Transverse colon (tissue), 4 donors: ENCODE measurements at regions not wholly inside any gene's neighbourhood (a gene's known extent, or its start where the extent isn't known, plus 50 kb on each side); places are given as distances from the start of the nearest gene placed in this dataset.

Experiments
- DNase-seq: peaks from one replicate; pipeline ENCODE4 v3.0.0-alpha.2; 2019
- H3K27ac ChIP-seq, 4 donors: fragments of 200-600 bp; sonication (generic); 2 replicates each; pipeline ENCODE4 v1.5.1; 2016 to 2018; ENCODE audit warnings: inconsistent platforms in 4 of 4
- H3K27me3 ChIP-seq: fragments of 200-600 bp; sonication (generic); 2 replicates; pipeline ENCODE4 v1.5.1; 2017; ENCODE audit warnings: inconsistent platforms
- H3K36me3 ChIP-seq, 4 donors: fragments of 200-600 bp; sonication (generic); 2 replicates each; pipeline ENCODE4 v1.5.1; 2017 to 2019; ENCODE audit warnings: inconsistent platforms in 4 of 4
- H3K4me1 ChIP-seq, 4 donors: fragments of 200-600 bp; sonication (generic); 2 replicates each; pipeline ENCODE4 v1.5.1; 2017 to 2020; ENCODE audit warnings: inconsistent platforms in 4 of 4
- H3K4me3 ChIP-seq, 4 donors: fragments of 200-600 bp; sonication (generic); 1 replicate in 1 of 4; 2 replicates in 3 of 4; pipeline versions ENCODE4 v1.5.1 to v1.6.1; 2017 to 2019; ENCODE audit warnings: inconsistent platforms in 4 of 4
- H3K9me3 ChIP-seq, 2 donors: fragments of 200-600 bp; sonication (generic); 2 replicates each; pipeline ENCODE4 v1.5.1; 2017 to 2019; ENCODE audit warnings: inconsistent platforms in 2 of 2
- EP300 ChIP-seq: sonication (generic); formaldehyde crosslinking; IDR thresholded peaks from one replicate; pipeline ENCODE4 v1.6.1; 2017; ENCODE audit warnings: antibody characterized with exemption, low read depth
- POLR2A ChIP-seq: fragments of 450-650 bp; IDR thresholded peaks from one replicate; pipeline ENCODE4 v1.6.1; 2016; ENCODE audit warnings: antibody characterized with exemption, mild to moderate bottlenecking, moderate library complexity
- POLR2AphosphoS5 ChIP-seq, 3 donors: sonication (generic); formaldehyde crosslinking; IDR thresholded peaks; one replicate each; pipeline ENCODE4 v1.6.1; 2016; ENCODE audit warnings: antibody characterized with exemption in 3 of 3
- WGBS, 2 donors: methylation state at CpG; one replicate each; pipeline ENCODE4 v1.1.5; 2018; ENCODE audit warnings: low coverage in 1 of 2; 5-methylcytosine and 5-hydroxymethylcytosine counted together
- in situ Hi-C, 4 donors: fragments of 200-750 bp; cut with MboI; loops; one replicate each; pipeline versions ENCODE4 v1.15.0 to v1.15.1; 2017; ENCODE audit warnings: low sequenced_read_pairs in 3 of 4, low pct_ligation_motif_present in 1 of 4, low pct_unique_long_range_greater_than_20kb in 1 of 4
- intact Hi-C: fragments of 100-400 bp; cut with DNase I; formaldehyde crosslinking; loops from one replicate; pipeline ENCODE4 v1.15.1; 2023; ENCODE audit warnings: low total_unique reads
- TF ChIP-seq, protein P1 (sequence below), 5 experiments: fragments of 200-600 bp in 3 of 5; fragments of 450-650 bp in 2 of 5; sonication (generic) in 3 of 5; IDR thresholded peaks; 1 replicate in 2 of 5; 2 replicates in 3 of 5; pipeline ENCODE4 v1.5.1; 2016 to 2017; ENCODE audit warnings: antibody characterized with exemption in 5 of 5, inconsistent platforms in 3 of 5, mild to moderate bottlenecking in 2 of 5, moderate library complexity in 1 of 5

DNA sequence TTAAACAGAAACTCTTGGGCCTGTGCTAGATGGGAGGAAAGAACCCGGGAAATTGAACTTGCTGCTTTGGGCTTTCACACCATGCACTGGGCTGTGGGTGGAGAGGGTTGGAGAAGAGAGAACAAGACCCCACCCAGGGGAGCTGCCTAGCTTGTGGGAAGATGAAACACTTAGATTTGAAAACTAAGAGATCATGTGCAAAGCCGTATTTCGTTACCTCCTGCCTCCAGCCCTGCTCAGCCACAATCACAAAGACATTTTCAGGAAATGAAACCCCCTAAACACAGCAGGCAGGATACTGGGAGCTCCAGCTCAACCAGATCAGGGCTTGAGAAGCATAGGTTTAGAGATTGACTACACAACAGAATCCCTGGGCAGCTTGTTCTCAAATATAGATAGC is 183.0 kb upstream of the C2CD4B start:
- 60 to 72% methylated on average over 1 to 3 of the region's 3 CpGs for WGBS, 2 donors
- H3K36me3 ChIP-seq, result no peaks in the 10 kb centered on the region
- no peak overlapping the region for H3K4me3 ChIP-seq
- H3K27me3 ChIP-seq, result no peaks in the 10 kb centered on the region
- TF ChIP-seq, protein P1, sequence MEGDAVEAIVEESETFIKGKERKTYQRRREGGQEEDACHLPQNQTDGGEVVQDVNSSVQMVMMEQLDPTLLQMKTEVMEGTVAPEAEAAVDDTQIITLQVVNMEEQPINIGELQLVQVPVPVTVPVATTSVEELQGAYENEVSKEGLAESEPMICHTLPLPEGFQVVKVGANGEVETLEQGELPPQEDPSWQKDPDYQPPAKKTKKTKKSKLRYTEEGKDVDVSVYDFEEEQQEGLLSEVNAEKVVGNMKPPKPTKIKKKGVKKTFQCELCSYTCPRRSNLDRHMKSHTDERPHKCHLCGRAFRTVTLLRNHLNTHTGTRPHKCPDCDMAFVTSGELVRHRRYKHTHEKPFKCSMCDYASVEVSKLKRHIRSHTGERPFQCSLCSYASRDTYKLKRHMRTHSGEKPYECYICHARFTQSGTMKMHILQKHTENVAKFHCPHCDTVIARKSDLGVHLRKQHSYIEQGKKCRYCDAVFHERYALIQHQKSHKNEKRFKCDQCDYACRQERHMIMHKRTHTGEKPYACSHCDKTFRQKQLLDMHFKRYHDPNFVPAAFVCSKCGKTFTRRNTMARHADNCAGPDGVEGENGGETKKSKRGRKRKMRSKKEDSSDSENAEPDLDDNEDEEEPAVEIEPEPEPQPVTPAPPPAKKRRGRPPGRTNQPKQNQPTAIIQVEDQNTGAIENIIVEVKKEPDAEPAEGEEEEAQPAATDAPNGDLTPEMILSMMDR (IDR thresholded peaks at IDR 0.05), result no peak
- intact Hi-C loops (no loop called here), in situ Hi-C loops (no loop called here)
- peak overlapping the region; percentile 51 to 71 (median 58) for H3K27ac ChIP-seq
- H3K9me3 ChIP-seq, result no peaks in the 10 kb centered on the region
- no peak for DNase-seq
- peaks cover 4 to 26% (median 13%) of the 10 kb centered on the region in 4 donors for H3K4me1 ChIP-seq

DNA sequence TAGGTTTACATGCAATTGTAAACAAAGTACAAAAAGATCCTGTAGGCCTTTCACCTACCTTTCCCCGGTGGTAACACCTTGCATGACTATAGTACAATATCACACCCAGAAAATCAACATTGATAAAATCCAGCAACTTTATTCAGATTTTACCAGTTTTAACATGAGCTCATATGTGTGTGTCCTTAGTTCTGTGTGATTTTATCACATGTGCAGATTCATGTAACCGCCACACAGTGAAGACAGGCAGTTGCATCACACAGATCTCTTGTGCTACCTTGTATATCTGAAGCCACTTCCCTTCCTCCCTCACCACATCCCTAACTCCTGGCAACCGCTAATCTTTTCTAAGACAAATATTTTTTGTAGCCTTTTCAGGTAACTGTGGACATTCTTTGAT is 183.5 kb upstream of the C2CD4B start:
- in situ Hi-C loops (no loop called here), intact Hi-C loops (no loop called here)
- no peaks in the 10 kb centered on the region for H3K27me3 ChIP-seq
- peaks cover 2 to 25% (median 12%) of the 10 kb centered on the region in 4 donors for H3K4me1 ChIP-seq
- WGBS, 2 donors, result 51 to 75% methylated on average over 3 of the region's 3 CpGs
- no peak overlapping the region for H3K4me3 ChIP-seq
- no peak for DNase-seq
- H3K27ac ChIP-seq, result peak overlapping the region; percentile 51 to 71 (median 58)
- H3K9me3 ChIP-seq, result no peaks in the 10 kb centered on the region
- TF ChIP-seq POLR2A, result no peak
- TF ChIP-seq, protein P1 (IDR thresholded peaks at IDR 0.05), result peak in 1 of 5 experiments; percentile 18
- no peaks in the 10 kb centered on the region for H3K36me3 ChIP-seq

DNA sequence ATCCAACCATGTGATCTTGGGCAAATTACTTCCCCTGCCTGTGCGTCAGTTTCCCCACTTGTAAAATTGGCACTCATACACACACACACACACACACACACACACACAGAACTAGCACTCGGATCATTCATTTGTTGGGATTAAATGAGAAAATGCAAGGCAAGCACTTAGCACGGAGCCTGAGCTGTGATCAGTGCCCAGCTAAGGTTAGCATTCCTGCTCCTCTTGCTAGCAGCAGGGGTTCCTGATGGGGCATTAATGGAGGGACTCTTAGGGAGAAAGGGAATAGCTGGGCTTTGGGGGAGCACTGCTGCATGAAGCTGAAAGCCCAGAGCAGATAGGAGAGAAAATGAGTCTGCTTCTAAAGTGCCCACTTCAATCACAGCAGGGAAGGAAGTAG is 187.7 kb upstream of the C2CD4B start:
- no peak for DNase-seq
- H3K27me3 ChIP-seq, result no peaks in the 10 kb centered on the region
- H3K4me1 ChIP-seq, result peaks cover 0 to 15% (median 7%) of the 10 kb centered on the region in 4 donors
- H3K9me3 ChIP-seq, result no peaks in the 10 kb centered on the region
- in situ Hi-C loops (no loop called here), intact Hi-C loops (no loop called here)
- TF ChIP-seq POLR2A (no peak), POLR2AphosphoS5 (IDR thresholded peaks at IDR 0.05) (no peak), EP300 (no peak)
- TF ChIP-seq, protein P1 (IDR thresholded peaks at IDR 0.05), result no peak
- 60 to 83% methylated on average over 1 to 3 of the region's 3 CpGs for WGBS, 2 donors
- no peaks in the 10 kb centered on the region for H3K36me3 ChIP-seq
- no peak overlapping the region for H3K27ac ChIP-seq
- H3K4me3 ChIP-seq, result no peak overlapping the region

DNA sequence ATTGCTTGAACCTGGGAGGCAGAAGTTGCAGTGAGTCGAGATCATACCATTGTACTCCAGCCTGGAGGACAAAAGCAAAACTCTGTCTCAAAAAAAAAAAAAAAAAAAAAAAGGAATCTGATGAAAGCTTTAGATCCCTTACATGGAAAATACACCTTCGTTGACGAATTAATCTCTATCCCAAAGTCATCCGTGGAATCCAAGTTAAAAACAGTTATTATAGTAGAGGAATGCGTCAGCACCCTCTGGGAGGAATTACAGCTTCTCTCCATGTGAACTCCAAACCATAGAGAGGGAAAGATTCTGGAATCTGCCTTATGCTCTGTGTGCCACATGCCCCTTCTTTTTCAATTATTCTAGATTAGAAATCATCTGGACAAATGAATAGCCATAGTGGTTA is 192.3 kb upstream of the C2CD4B start:
- H3K27me3 ChIP-seq, result no peaks in the 10 kb centered on the region
- intact Hi-C loops (no loop called here), in situ Hi-C loops (no loop called here)
- H3K9me3 ChIP-seq, result no peaks in the 10 kb centered on the region
- no peak overlapping the region for H3K4me3 ChIP-seq
- no peaks in the 10 kb centered on the region for H3K36me3 ChIP-seq
- TF ChIP-seq EP300 (no peak), POLR2AphosphoS5 (IDR thresholded peaks at IDR 0.05) (no peak), POLR2A (no peak)
- TF ChIP-seq, protein P1 (IDR thresholded peaks at IDR 0.05), result no peak
- WGBS, 2 donors, result 83 to 87% methylated on average over 4 to 5 of the region's 5 CpGs
- no peaks in the 10 kb centered on the region for H3K4me1 ChIP-seq
- no peak for DNase-seq
- no peak overlapping the region for H3K27ac ChIP-seq
